ENCODE measurements at regions not wholly inside any gene's neighbourhood (a gene's known extent, or its start where the extent isn't known, plus 50 kb on each side); places are given as distances from the start of the nearest gene placed in this dataset.

- DNase-seq (ENCODE audit: low read depth) = no peak
Observed at GRCh38 chr2:176424746-176425145, 155.5 kb downstream of the MTX2 start.

GRCh38 chr2:176427549-176427948, 158.3 kb downstream of the MTX2 start:
- DNase-seq (ENCODE audit: low read depth) = no peak

GRCh38 chr2:176428944-176429469, 159.8 kb downstream of the MTX2 start:
- DNase-seq (ENCODE audit: low read depth) = peak; percentile 27

GRCh38 chr2:176432434-176432833, 163.2 kb downstream of the MTX2 start:
- DNase-seq (ENCODE audit: low read depth) = no peak

GRCh38 chr2:176435729-176436128, 166.5 kb downstream of the MTX2 start:
- no peak for DNase-seq (ENCODE audit: low read depth)

- DNase-seq (ENCODE audit: low read depth) = no peak
Observed at GRCh38 chr2:176443946-176444345, 174.7 kb downstream of the MTX2 start.

- peak; percentile 79 for DNase-seq (ENCODE audit: low read depth)
Observed at GRCh38 chr2:176445956-176446355, 176.7 kb downstream of the MTX2 start.

- DNase-seq (ENCODE audit: low read depth) = peak; percentile 48
Observed at GRCh38 chr2:176446718-176447414, 177.6 kb downstream of the MTX2 start.

GRCh38 chr2:176447616-176448015, 178.4 kb downstream of the MTX2 start:
- no peak for DNase-seq (ENCODE audit: low read depth)

- DNase-seq (ENCODE audit: low read depth) = no peak
Observed at GRCh38 chr2:176449852-176450251, 180.6 kb downstream of the MTX2 start.

GRCh38 chr2:176453784-176454183, 184.5 kb downstream of the MTX2 start:
- DNase-seq (ENCODE audit: low read depth) = no peak

- peak; percentile 69 for DNase-seq (ENCODE audit: low read depth)
Observed at GRCh38 chr2:176454893-176455815, 185.9 kb downstream of the MTX2 start.

- DNase-seq (ENCODE audit: low read depth) = peak; percentile 57
Observed at GRCh38 chr2:176455816-176456291, 186.6 kb downstream of the MTX2 start.

- no peak for DNase-seq (ENCODE audit: low read depth)
Observed at GRCh38 chr2:176457481-176457880, 188.2 kb downstream of the MTX2 start.

- DNase-seq (ENCODE audit: low read depth) = peak; percentile 48
Observed at GRCh38 chr2:176461098-176461808, 192.0 kb downstream of the MTX2 start.

GRCh38 chr2:176461809-176462670, 192.8 kb downstream of the MTX2 start:
- no peak for DNase-seq (ENCODE audit: low read depth)

- DNase-seq (ENCODE audit: low read depth) = no peak
Observed at GRCh38 chr2:176463546-176463945, 194.3 kb downstream of the MTX2 start.

- DNase-seq (ENCODE audit: low read depth) = no peak
Observed at GRCh38 chr2:176464886-176465564, 195.8 kb downstream of the MTX2 start.

GRCh38 chr2:176466918-176467452, 197.7 kb downstream of the MTX2 start:
- DNase-seq (ENCODE audit: low read depth) = no peak

- no peak for DNase-seq (ENCODE audit: low read depth)
Observed at GRCh38 chr2:176467595-176467994, 198.4 kb downstream of the MTX2 start.
